ENCODE measurements at regions not wholly inside any gene's neighbourhood (a gene's known extent, or its start where the extent isn't known, plus 50 kb on each side); places are given as distances from the start of the nearest gene placed in this dataset.

GRCh38 chr15:95581595-95581994 lies 748.9 kb upstream of the NR2F2 start:
- no peak for DNase-seq
- Histone ChIP-seq H3K4me1 (no peaks in the 10 kb centered on the region), H3K9me3 (no peaks in the 10 kb centered on the region), H3K36me3 (no peaks in the 10 kb centered on the region), H3K27me3 (no peaks in the 10 kb centered on the region), H3K4me3 (ENCODE audit: low read depth, low read length) (no peak overlapping the region)
- no peak for TF ChIP-seq CTCF (IDR thresholded peaks at IDR 0.05; ENCODE audit: low read depth, low read length)

GRCh38 chr15:95584088-95584487 lies 746.4 kb upstream of the NR2F2 start:
- Histone ChIP-seq H3K36me3 (no peaks in the 10 kb centered on the region), H3K4me3 (ENCODE audit: low read depth, low read length) (no peak overlapping the region), H3K27me3 (no peaks in the 10 kb centered on the region), H3K4me1 (no peaks in the 10 kb centered on the region), H3K9me3 (no peaks in the 10 kb centered on the region)
- no peak for DNase-seq
- no peak for TF ChIP-seq CTCF (IDR thresholded peaks at IDR 0.05; ENCODE audit: low read depth, low read length)

GRCh38 chr15:95588056-95588455 lies 742.4 kb upstream of the NR2F2 start:
- no peaks in the 10 kb centered on the region for H3K4me1 ChIP-seq
- no peaks in the 10 kb centered on the region for H3K36me3 ChIP-seq
- H3K9me3 ChIP-seq = no peaks in the 10 kb centered on the region
- no peaks in the 10 kb centered on the region for H3K27me3 ChIP-seq
- no peak for DNase-seq
- no peak overlapping the region for H3K4me3 ChIP-seq (ENCODE audit: low read depth, low read length)
- TF ChIP-seq CTCF (IDR thresholded peaks at IDR 0.05; ENCODE audit: low read depth, low read length) = no peak

GRCh38 chr15:95590533-95591044 lies 739.9 kb upstream of the NR2F2 start:
- Histone ChIP-seq H3K27me3 (no peaks in the 10 kb centered on the region), H3K36me3 (no peaks in the 10 kb centered on the region), H3K4me3 (ENCODE audit: low read depth, low read length) (no peak overlapping the region), H3K9me3 (no peaks in the 10 kb centered on the region), H3K4me1 (no peaks in the 10 kb centered on the region)
- DNase-seq = no peak
- TF ChIP-seq CTCF (IDR thresholded peaks at IDR 0.05; ENCODE audit: low read depth, low read length) = no peak

GRCh38 chr15:95591270-95591669 lies 739.2 kb upstream of the NR2F2 start:
- Histone ChIP-seq H3K4me1 (no peaks in the 10 kb centered on the region), H3K9me3 (no peaks in the 10 kb centered on the region), H3K36me3 (no peaks in the 10 kb centered on the region), H3K4me3 (ENCODE audit: low read depth, low read length) (no peak overlapping the region), H3K27me3 (no peaks in the 10 kb centered on the region)
- DNase-seq = no peak
- TF ChIP-seq CTCF (IDR thresholded peaks at IDR 0.05; ENCODE audit: low read depth, low read length) = no peak

GRCh38 chr15:95591886-95592285 lies 738.6 kb upstream of the NR2F2 start:
- H3K4me3 ChIP-seq (ENCODE audit: low read depth, low read length) = no peak overlapping the region
- no peak for DNase-seq
- TF ChIP-seq CTCF (IDR thresholded peaks at IDR 0.05; ENCODE audit: low read depth, low read length) = no peak
- no peaks in the 10 kb centered on the region for H3K36me3 ChIP-seq
- no peaks in the 10 kb centered on the region for H3K9me3 ChIP-seq
- H3K27me3 ChIP-seq = no peaks in the 10 kb centered on the region
- H3K4me1 ChIP-seq = no peaks in the 10 kb centered on the region
